ENCODE measurements at regions not wholly inside any gene's neighbourhood (a gene's known extent, or its start where the extent isn't known, plus 50 kb on each side); places are given as distances from the start of the nearest gene placed in this dataset.
"Not testable (repeated sequence)": the region's sequence is repeated elsewhere in the genome, so short reads cannot be mapped to it uniquely, and the experiment has no call there.

DNA sequence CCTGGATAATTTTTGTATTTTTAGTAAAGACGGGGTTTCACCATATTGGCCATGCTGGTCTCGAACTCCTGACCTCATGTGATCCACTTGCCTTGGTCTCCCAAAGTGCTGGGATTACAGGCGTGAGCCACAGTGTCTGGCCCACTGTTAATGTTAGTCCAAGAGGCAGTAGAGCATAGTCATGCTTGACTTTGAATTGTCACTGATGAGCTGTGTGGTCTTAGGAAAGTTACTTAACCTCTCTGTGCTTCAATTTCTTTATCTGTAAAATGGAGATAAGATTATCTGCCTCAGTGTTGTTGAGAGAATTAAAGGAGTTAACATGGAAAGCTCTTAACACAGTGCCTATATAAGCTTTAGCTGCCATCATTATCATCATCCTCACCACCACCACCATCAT is 78.1 kb downstream of the TBX3 start:
- no peak overlapping the region for H3K4me3 ChIP-seq
- DNase-seq (no peak), ATAC-seq (no peak)
- intact Hi-C loops (cut with DNase I, micrococcal nuclease), result no loop called here
- TF ChIP-seq, protein P1, sequence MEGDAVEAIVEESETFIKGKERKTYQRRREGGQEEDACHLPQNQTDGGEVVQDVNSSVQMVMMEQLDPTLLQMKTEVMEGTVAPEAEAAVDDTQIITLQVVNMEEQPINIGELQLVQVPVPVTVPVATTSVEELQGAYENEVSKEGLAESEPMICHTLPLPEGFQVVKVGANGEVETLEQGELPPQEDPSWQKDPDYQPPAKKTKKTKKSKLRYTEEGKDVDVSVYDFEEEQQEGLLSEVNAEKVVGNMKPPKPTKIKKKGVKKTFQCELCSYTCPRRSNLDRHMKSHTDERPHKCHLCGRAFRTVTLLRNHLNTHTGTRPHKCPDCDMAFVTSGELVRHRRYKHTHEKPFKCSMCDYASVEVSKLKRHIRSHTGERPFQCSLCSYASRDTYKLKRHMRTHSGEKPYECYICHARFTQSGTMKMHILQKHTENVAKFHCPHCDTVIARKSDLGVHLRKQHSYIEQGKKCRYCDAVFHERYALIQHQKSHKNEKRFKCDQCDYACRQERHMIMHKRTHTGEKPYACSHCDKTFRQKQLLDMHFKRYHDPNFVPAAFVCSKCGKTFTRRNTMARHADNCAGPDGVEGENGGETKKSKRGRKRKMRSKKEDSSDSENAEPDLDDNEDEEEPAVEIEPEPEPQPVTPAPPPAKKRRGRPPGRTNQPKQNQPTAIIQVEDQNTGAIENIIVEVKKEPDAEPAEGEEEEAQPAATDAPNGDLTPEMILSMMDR (IDR thresholded peaks at IDR 0.05), result no peak
- H3K4me1 ChIP-seq (ENCODE audit: low read depth), result no peaks in the 10 kb centered on the region
- H3K9me3 ChIP-seq, result no peaks in the 10 kb centered on the region
- no peaks in the 10 kb centered on the region for H3K36me3 ChIP-seq (ENCODE audit: low read depth)

- Histone ChIP-seq H3K36me3 (ENCODE audit: low read depth) (no peaks in the 10 kb centered on the region), H3K4me3 (no peak overlapping the region), H3K4me1 (ENCODE audit: low read depth) (no peaks in the 10 kb centered on the region), H3K9me3 (no peaks in the 10 kb centered on the region)
- DNase-seq, result no peak
- intact Hi-C loops (cut with DNase I, micrococcal nuclease), result no loop called here
- no peak for ATAC-seq
- TF ChIP-seq, protein P1 (IDR thresholded peaks at IDR 0.05), result no peak
Measured at GRCh38 chr12:114604606-114605005, 79.4 kb downstream of the TBX3 start.

GRCh38 chr12:114600584-114600983 is 83.4 kb downstream of the TBX3 start:
- H3K36me3 ChIP-seq (ENCODE audit: low read depth); DNase-seq; intact Hi-C loops (cut with DNase I, micrococcal nuclease); H3K9me3 ChIP-seq; H3K4me1 ChIP-seq (ENCODE audit: low read depth); ATAC-seq; H3K4me3 ChIP-seq: not testable (repeated sequence)

DNA sequence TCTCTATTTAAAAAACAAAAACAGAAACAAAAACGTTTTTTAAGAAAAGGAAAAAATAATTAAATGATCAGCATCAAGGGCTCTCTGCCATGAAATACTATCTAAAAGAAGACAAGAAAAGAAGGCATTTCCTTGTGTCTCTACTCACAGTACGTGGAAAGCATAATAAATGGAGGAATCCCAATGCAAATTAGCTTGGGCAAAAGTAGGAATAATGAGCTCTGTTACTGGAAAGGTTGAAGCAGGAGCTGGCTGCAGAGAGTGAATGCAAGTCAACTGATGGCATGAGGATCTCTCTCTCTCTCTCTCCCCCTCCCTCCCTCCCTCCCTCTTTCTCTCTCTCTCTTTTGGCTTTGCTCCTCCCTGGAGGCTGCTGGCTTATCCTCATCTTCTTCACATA is 85.9 kb downstream of the TBX3 start:
- no peak for ATAC-seq
- Histone ChIP-seq H3K4me1 (ENCODE audit: low read depth) (no peaks in the 10 kb centered on the region), H3K9me3 (no peaks in the 10 kb centered on the region), H3K36me3 (ENCODE audit: low read depth) (no peaks in the 10 kb centered on the region), H3K4me3 (no peak overlapping the region)
- intact Hi-C loops (cut with DNase I, micrococcal nuclease), result no loop called here
- TF ChIP-seq, protein P1 (IDR thresholded peaks at IDR 0.05), result no peak
- DNase-seq, result no peak

GRCh38 chr12:114592946-114593345 is 91.0 kb downstream of the TBX3 start:
- TF ChIP-seq, protein P1 (IDR thresholded peaks at IDR 0.05), result no peak
- no peaks in the 10 kb centered on the region for H3K36me3 ChIP-seq (ENCODE audit: low read depth)
- ATAC-seq, result no peak

DNA sequence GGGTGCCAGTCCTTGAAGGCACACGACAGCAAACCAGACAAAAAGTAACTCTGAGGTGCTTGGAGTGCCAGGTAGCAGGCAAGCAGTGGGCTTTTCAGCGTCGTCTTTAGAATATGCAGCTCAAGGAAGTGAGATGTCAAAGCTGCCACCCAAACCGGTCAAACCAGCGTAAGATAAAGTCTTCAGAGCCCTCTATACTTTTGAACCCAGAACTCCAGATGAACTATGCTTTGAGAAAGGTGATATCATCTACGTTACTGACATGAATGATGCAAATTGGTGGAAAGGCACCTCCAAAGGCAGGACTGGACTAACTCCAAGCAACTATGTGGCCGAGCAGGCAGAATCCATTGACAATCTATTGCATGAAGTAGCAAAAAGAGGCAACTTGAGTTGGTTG is 95.9 kb downstream of the TBX3 start:
- no peaks in the 10 kb centered on the region for H3K36me3 ChIP-seq (ENCODE audit: low read depth)
- DNase-seq (no peak), ATAC-seq (no peak)
- intact Hi-C loops (cut with DNase I, micrococcal nuclease), result no loop called here
- H3K4me1 ChIP-seq (ENCODE audit: low read depth), result no peaks in the 10 kb centered on the region
- no peak overlapping the region for H3K4me3 ChIP-seq
- TF ChIP-seq, protein P1 (IDR thresholded peaks at IDR 0.05), result no peak
- H3K9me3 ChIP-seq, result peaks cover 7% of the 10 kb centered on the region

More at GRCh38 chr12:114592946-114593345, 91.0 kb downstream of the TBX3 start:
- intact Hi-C loops (cut with DNase I, micrococcal nuclease), result no loop called here
- DNase-seq, result no peak
- Histone ChIP-seq H3K4me3 (no peak overlapping the region), H3K4me1 (ENCODE audit: low read depth) (no peaks in the 10 kb centered on the region), H3K9me3 (peaks cover 7% of the 10 kb centered on the region)
